HG03025 (cell line): ENCODE measurements at regions not wholly inside any gene's neighbourhood (a gene's known extent, or its start where the extent isn't known, plus 50 kb on each side); places are given as distances from the start of the nearest gene placed in this dataset.

Experiments
- ATAC-seq: cut with Tn5 transposase; IDR thresholded peaks from one replicate; pipeline ENCODE4 v1.9.1; 2021; ENCODE audit warnings: mild to moderate bottlenecking, moderate library complexity; ENCODE audit not compliant: unreplicated experiment, low FRiP score

GRCh38 chr16:79543219-79543618, 57.3 kb downstream of the MAF start:
- no peak for ATAC-seq

GRCh38 chr16:79542237-79542774, 58.2 kb downstream of the MAF start:
- no peak for ATAC-seq

DNA sequence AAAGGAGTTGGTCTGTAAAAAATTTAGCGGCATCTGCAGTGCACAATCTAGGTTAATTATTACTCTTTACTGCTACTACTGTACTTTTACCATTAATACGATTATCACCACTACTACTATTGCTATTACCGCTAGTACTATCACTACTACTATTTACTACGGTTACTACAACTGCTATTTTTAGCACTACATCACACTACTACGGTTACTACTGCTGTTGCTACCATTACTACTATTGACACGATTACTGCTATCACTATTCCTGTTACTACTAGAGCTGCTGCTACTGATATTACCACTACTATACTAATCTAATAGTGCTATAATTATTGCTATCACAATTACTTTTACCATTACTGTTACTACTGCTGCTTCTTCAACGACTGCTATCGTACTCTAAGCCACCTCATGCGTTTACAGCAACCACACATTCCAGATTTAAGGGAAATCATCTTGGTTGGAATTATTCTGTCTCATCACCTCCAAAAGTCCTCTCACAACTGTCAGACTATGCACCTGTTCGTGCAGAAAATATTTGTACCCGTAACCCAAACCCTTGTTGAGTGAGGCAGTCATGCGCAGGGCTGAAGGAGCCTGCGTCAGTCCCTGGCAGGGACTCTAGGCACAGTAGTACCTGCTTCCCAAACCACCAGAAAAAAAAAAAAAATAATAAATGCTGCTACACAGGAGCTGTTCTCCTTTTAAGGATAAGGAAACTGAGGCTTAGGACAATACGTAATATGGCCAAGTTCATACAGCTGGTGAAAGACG, 59.5 kb downstream of the MAF start:
- no peak for ATAC-seq

DNA sequence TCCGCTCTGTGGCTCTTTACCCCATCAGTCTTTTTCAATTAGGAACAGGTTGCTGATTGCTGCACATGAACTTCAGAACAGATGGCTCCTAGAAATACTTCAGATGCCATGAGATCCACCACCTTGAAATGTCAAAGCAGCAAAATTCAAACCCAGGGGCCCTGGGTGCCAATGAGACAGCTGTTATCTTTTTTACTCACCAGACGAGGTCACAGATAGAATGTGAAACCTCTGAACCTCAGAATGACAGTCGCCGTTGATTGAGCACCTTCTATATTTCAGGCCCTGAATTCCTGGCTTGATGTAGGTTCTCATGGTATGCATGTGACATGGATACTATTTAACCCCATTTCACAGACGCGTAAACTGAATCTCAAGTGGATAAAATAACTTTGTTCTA, 63.0 kb downstream of the MAF start:
- ATAC-seq: no peak

DNA sequence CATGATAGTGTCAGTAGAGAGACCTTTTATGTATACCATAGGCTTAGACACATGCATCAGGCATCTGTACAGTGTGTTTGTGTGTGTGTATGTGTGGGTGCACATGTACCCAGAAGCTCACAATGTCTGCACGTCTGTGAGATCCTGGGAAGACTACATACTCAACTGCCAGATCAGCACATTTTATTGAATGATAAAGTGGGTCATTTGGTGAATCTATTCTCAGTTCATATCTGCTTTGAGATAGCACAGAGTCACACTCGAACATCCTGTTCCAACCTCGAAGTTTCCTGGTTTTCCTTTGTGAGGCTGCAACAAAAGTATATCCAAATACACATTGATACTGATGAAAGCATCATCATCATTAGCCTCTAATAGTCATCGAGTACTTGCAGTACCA, 63.6 kb downstream of the MAF start:
- ATAC-seq: no peak

DNA sequence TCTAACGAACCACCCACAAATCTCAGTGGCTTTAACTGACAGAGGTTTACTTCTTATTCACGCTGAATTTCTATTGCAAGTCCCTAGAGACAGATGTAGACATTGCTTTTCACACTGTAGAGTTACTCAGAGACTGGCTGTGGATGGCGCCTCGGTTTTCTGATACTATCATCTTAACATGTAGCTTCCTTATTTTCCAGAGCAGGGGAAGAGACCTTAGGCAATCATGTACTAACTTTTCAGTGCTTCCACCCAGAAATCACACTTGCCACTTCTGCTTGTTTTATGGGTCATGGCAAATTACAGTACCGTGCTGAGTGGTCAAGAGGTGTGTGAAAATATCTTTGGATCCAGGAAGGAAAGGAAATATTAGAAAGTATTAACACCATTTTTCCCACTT, 65.4 kb downstream of the MAF start:
- ATAC-seq: no peak

DNA sequence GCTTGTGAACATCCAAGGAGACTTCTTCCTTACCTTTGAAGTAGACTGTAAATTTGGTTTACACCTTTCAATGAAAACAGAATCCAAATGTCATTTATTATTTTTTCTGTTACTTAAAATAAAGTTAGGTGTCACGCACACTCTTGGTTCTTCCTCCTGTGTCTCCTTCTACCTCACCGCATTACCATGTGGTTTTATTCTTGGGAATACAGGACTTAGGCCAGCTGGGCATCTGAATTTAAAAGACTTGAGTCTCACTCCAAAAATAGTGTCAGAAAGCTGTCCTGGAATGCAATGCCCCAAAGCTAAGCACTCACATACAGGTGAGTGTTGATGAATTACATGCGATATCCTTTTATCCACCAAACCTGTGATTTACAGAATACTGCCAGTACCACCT, 66.4 kb downstream of the MAF start:
- ATAC-seq: no peak

- ATAC-seq: no peak
These were observed 67.2 kb downstream of the MAF start for GRCh38 chr16:79533292-79533691.

- ATAC-seq: no peak
These were observed 67.8 kb downstream of the MAF start for GRCh38 chr16:79532785-79533184.

GRCh38 chr16:79532273-79532672, 68.3 kb downstream of the MAF start:
- ATAC-seq: no peak

GRCh38 chr16:79528338-79528737, 72.2 kb downstream of the MAF start:
- no peak for ATAC-seq

DNA sequence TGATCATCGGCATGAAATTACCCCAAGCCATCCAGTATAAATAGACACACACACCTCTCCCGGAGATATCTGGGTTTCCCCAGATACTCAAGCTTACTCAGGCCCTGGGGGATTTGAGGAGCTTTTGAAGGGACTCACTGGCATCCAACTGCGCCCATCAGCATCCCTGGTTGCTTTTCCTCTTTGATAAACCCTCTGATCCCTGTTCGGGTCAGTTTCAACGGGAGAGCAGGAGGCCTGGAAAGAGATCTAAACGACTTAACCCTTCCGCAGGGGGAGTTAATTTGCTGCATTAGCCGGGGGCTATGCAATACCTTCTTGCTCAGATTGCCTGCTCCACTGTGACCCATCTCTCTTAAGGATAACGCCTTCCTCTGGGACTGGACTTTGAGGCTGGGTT, 76.6 kb downstream of the MAF start:
- no peak for ATAC-seq

GRCh38 chr16:79519448-79519847, 81.1 kb downstream of the MAF start:
- no peak for ATAC-seq

- ATAC-seq: no peak
These were observed 83.4 kb downstream of the MAF start for GRCh38 chr16:79517156-79517555.

DNA sequence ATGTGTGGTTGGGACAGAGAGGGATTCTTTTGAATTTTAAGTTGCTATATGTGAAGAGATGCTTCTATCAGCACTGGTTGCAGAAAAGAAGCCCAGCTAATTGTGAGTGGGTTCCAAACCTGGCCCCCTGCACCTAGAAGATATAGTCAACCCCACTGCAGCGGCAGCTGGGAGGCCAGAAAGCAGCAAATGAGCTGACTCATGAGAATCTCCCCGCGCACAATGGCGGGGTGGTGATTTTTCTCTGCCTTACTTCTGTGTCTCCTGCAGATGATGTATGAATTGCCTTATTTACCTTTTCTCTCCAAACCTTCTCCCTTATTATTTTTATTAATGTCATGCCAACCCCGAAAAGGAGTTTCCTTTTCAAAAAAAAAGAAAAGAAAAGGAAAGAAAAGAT, 89.7 kb downstream of the MAF start:
- ATAC-seq: no peak

- no peak for ATAC-seq
These were observed 90.6 kb downstream of the MAF start for GRCh38 chr16:79509906-79510305.

DNA sequence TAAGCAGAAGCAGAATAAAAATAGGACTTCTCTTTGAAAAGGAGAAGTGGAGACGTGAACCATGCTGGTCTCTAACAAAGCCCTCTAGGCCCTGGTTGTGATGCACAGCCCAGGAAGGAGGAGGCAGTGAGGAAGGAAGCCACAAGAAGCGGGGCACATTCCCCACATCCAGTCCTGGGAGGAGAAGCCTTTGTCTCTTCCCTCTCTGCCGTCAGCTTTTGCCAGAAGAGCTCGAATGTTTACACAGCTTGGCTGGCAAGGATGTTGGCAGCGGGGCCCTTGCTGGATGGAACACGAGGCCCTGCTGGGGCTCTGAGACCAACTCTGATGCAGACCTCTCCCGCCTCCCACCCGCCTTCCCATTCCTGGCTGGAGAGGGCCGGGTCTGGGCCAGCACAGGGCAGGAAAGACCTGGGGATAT, 91.3 kb downstream of the MAF start:
- ATAC-seq: no peak

GRCh38 chr16:79508294-79508693, 92.2 kb downstream of the MAF start:
- ATAC-seq: no peak

- ATAC-seq: no peak
These were observed 95.2 kb downstream of the MAF start for GRCh38 chr16:79505344-79505743.

DNA sequence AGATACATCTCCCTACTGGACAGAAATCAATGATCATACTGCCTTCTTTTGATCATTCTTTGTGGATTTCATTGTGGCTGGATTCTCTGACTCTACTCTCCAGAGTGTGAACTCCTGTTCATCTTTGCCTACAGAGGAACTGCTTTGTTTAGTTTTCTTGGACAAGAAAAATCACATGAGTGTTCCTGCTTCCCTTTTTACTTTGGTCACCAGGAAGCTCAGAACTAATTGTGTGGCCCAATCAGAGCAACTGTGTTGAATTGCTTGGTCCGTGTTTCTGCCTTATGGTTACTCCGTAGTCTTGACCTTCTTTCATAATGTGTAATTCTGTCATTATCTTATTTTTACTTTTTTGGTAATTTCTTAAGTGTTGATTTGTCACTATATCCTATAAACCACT, 97.0 kb downstream of the MAF start:
- no peak for ATAC-seq

GRCh38 chr16:79501446-79501845, 99.1 kb downstream of the MAF start:
- no peak for ATAC-seq

GRCh38 chr16:79500866-79501265, 99.7 kb downstream of the MAF start:
- no peak for ATAC-seq

DNA sequence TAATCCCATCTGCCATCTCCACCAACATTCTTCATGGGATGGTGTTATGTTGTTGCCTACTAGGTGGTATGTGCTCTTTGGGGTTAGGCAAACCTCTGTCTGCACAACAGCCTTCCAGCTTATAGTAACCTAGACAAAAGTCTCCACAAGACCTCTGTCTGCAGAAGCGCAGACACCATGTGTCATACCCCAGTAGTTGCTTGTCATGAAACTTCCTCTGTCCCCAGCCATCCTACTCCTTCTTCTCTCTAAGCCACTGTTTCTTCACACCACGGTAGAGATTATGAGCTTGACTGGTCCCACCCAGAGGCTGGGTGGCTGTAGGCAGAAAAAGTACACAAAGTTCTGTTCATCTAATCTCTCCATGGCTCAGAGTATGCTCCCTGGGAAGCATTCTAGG, 100.3 kb downstream of the MAF start:
- no peak for ATAC-seq
